ENCODE measurements at regions not wholly inside any gene's neighbourhood (a gene's known extent, or its start where the extent isn't known, plus 50 kb on each side); places are given as distances from the start of the nearest gene placed in this dataset.
A peak's percentile ranks its signal among the peaks of the same experiment; 100 is the strongest.
"Not testable (repeated sequence)": the region's sequence is repeated elsewhere in the genome, so short reads cannot be mapped to it uniquely, and the experiment has no call there.

GRCh38 chr5:72702881-72703434, 113.5 kb upstream of the TNPO1 start:
- Histone ChIP-seq H3K9me3 (no peaks in the 10 kb centered on the region), H3K4me1 (no peaks in the 10 kb centered on the region), H3K27ac (no peak overlapping the region), H3K27me3 (no peaks in the 10 kb centered on the region), H3K4me3 (no peak overlapping the region), H3K36me3 (no peaks in the 10 kb centered on the region)
- TF ChIP-seq EP300 (IDR thresholded peaks at IDR 0.05) = no peak
- no peak for TF ChIP-seq CTCF (IDR thresholded peaks at IDR 0.05)
- no peak for TF ChIP-seq POLR2AphosphoS5 (IDR thresholded peaks at IDR 0.05)
- no peak for TF ChIP-seq POLR2A (IDR thresholded peaks at IDR 0.05)
- WGBS = 74% methylated on average over 5 of the region's 5 CpGs
- DNase-seq (ENCODE audit: low spot score in 2 of 2) = no peak

- H3K4me1 ChIP-seq; H3K27ac ChIP-seq; H3K36me3 ChIP-seq; H3K4me3 ChIP-seq; DNase-seq (ENCODE audit: low spot score in 2 of 2); H3K27me3 ChIP-seq; H3K9me3 ChIP-seq: not testable (repeated sequence)
These were observed 114.4 kb upstream of the TNPO1 start for GRCh38 chr5:72702105-72702504.

- no peak overlapping the region for H3K4me3 ChIP-seq
- no peaks in the 10 kb centered on the region for H3K36me3 ChIP-seq
- H3K9me3 ChIP-seq = no peaks in the 10 kb centered on the region
- DNase-seq (ENCODE audit: low spot score in 2 of 2) = no peak
- H3K27me3 ChIP-seq = no peaks in the 10 kb centered on the region
- H3K4me1 ChIP-seq = no peaks in the 10 kb centered on the region
- TF ChIP-seq EP300 (IDR thresholded peaks at IDR 0.05) (no peak), CTCF (IDR thresholded peaks at IDR 0.05) (no peak), POLR2AphosphoS5 (IDR thresholded peaks at IDR 0.05) (no peak), POLR2A (IDR thresholded peaks at IDR 0.05) (no peak)
- no peak overlapping the region for H3K27ac ChIP-seq
- 62% methylated on average over 4 of the region's 4 CpGs for WGBS
These were observed 118.0 kb upstream of the TNPO1 start for GRCh38 chr5:72698481-72698880.

GRCh38 chr5:72697622-72698021, 118.8 kb upstream of the TNPO1 start:
- no peaks in the 10 kb centered on the region for H3K27me3 ChIP-seq
- H3K9me3 ChIP-seq = no peaks in the 10 kb centered on the region
- H3K27ac ChIP-seq = peak overlapping the region; percentile 54
- H3K4me1 ChIP-seq = no peaks in the 10 kb centered on the region
- 88% methylated on average over 2 of the region's 2 CpGs for WGBS
- no peaks in the 10 kb centered on the region for H3K36me3 ChIP-seq
- TF ChIP-seq EP300 (IDR thresholded peaks at IDR 0.05) (no peak), POLR2A (IDR thresholded peaks at IDR 0.05) (no peak), POLR2AphosphoS5 (IDR thresholded peaks at IDR 0.05) (no peak), CTCF (IDR thresholded peaks at IDR 0.05) (no peak)
- no peak for DNase-seq (ENCODE audit: low spot score in 2 of 2)
- H3K4me3 ChIP-seq = no peak overlapping the region

GRCh38 chr5:72695659-72696058, 120.8 kb upstream of the TNPO1 start:
- no peak for DNase-seq (ENCODE audit: low spot score in 2 of 2)
- Histone ChIP-seq H3K27ac (no peak overlapping the region), H3K4me3 (no peak overlapping the region), H3K4me1 (no peaks in the 10 kb centered on the region), H3K9me3 (no peaks in the 10 kb centered on the region), H3K27me3 (peaks cover 7% of the 10 kb centered on the region), H3K36me3 (no peaks in the 10 kb centered on the region)
- TF ChIP-seq POLR2AphosphoS5 (IDR thresholded peaks at IDR 0.05) = no peak
- no peak for TF ChIP-seq POLR2A (IDR thresholded peaks at IDR 0.05)
- TF ChIP-seq CTCF (IDR thresholded peaks at IDR 0.05) = no peak
- TF ChIP-seq EP300 (IDR thresholded peaks at IDR 0.05) = no peak

GRCh38 chr5:72694856-72695255, 121.6 kb upstream of the TNPO1 start:
- TF ChIP-seq EP300 (IDR thresholded peaks at IDR 0.05) (no peak), CTCF (IDR thresholded peaks at IDR 0.05) (no peak), POLR2AphosphoS5 (IDR thresholded peaks at IDR 0.05) (no peak), POLR2A (IDR thresholded peaks at IDR 0.05) (no peak)
- Histone ChIP-seq H3K36me3 (no peaks in the 10 kb centered on the region), H3K4me3 (no peak overlapping the region), H3K27ac (no peak overlapping the region), H3K9me3 (no peaks in the 10 kb centered on the region), H3K4me1 (no peaks in the 10 kb centered on the region), H3K27me3 (peaks cover 7% of the 10 kb centered on the region)
- DNase-seq (ENCODE audit: low spot score in 2 of 2) = no peak
- 73% methylated on average over 2 of the region's 2 CpGs for WGBS

All from suprapubic skin (tissue), 4 donors.